Skin of body (tissue), 1 donor: ENCODE measurements at regions not wholly inside any gene's neighbourhood (a gene's known extent, or its start where the extent isn't known, plus 50 kb on each side); places are given as distances from the start of the nearest gene placed in this dataset.
"Not testable (repeated sequence)": the region's sequence is repeated elsewhere in the genome, so short reads cannot be mapped to it uniquely, and the experiment has no call there.

Experiments used
- DNase-seq: peaks from one replicate; lab custom pipeline; 2025; lab: John Stamatoyannopoulos, UW

GRCh38 chr6:138656364-138657064 is 117.1 kb upstream of the CCDC28A start:
- DNase-seq, result no peak

- DNase-seq, result no peak
Measured at GRCh38 chr6:138657065-138657425, 116.5 kb upstream of the CCDC28A start.

- DNase-seq, result no peak
Measured at GRCh38 chr6:138659998-138660397, 113.6 kb upstream of the CCDC28A start.

GRCh38 chr6:138662471-138662870 is 111.1 kb upstream of the CCDC28A start:
- DNase-seq, result peak; percentile 7

GRCh38 chr6:138663892-138664291 is 109.7 kb upstream of the CCDC28A start:
- DNase-seq, result no peak

GRCh38 chr6:138664745-138665144 is 108.8 kb upstream of the CCDC28A start:
- no peak for DNase-seq

- DNase-seq, result no peak
Measured at GRCh38 chr6:138666636-138667035, 106.9 kb upstream of the CCDC28A start.

- DNase-seq, result no peak
Measured at GRCh38 chr6:138667408-138667807, 106.2 kb upstream of the CCDC28A start.

- DNase-seq, result no peak
Measured at GRCh38 chr6:138671351-138671750, 102.2 kb upstream of the CCDC28A start.

- DNase-seq, result no peak
Measured at GRCh38 chr6:138673346-138674014, 100.1 kb upstream of the CCDC28A start.

- not testable (repeated sequence) for DNase-seq
Measured at GRCh38 chr6:138674444-138674843, 99.1 kb upstream of the CCDC28A start.

- no peak for DNase-seq
Measured at GRCh38 chr6:138677538-138677937, 96.0 kb upstream of the CCDC28A start.

- DNase-seq, result no peak
Measured at GRCh38 chr6:138678168-138678567, 95.4 kb upstream of the CCDC28A start.

- DNase-seq, result no peak
Measured at GRCh38 chr6:138680085-138680484, 93.5 kb upstream of the CCDC28A start.

- DNase-seq, result no peak
Measured at GRCh38 chr6:138681627-138682026, 91.9 kb upstream of the CCDC28A start.

GRCh38 chr6:138682704-138683527 is 90.7 kb upstream of the CCDC28A start:
- peak; percentile 9 for DNase-seq

- no peak for DNase-seq
Measured at GRCh38 chr6:138685257-138685656, 88.3 kb upstream of the CCDC28A start.

GRCh38 chr6:138685781-138686180 is 87.8 kb upstream of the CCDC28A start:
- no peak for DNase-seq

GRCh38 chr6:138688580-138688979 is 85.0 kb upstream of the CCDC28A start:
- DNase-seq, result no peak

- DNase-seq, result no peak
Measured at GRCh38 chr6:138689849-138690248, 83.7 kb upstream of the CCDC28A start.

- no peak for DNase-seq
Measured at GRCh38 chr6:138690975-138691594, 82.5 kb upstream of the CCDC28A start.

GRCh38 chr6:138691595-138692057 is 81.9 kb upstream of the CCDC28A start:
- DNase-seq, result no peak
